Naive B cell (primary cell): ENCODE measurements at regions not wholly inside any gene's neighbourhood (a gene's known extent, or its start where the extent isn't known, plus 50 kb on each side); places are given as distances from the start of the nearest gene placed in this dataset.

Source experiments
- ATAC-seq, 2 donors: fragments of 150-1000 bp; cut with Tn5 transposase; 2 replicates each; pipeline ENCODE4 v1.10.0; 2021; ENCODE audit warnings: low read depth in 2 of 2, mild to moderate bottlenecking in 2 of 2, moderate library complexity in 2 of 2
- DNase-seq: peaks from one replicate; pipeline ENCODE4 v3.0.0; 2022
- H3K27ac Mint-ChIP-seq, 6 donors: one replicate each; pipeline ENCODE4 v1.8.0; 2020 to 2022; ENCODE audit warnings: mild to moderate bottlenecking in 6 of 6, mixed read lengths in 6 of 6, moderate library complexity in 5 of 6, inconsistent platforms in 2 of 6
- H3K27me3 Mint-ChIP-seq, 3 donors: one replicate each; pipeline ENCODE4 v1.8.0; 2021 to 2022; ENCODE audit warnings: mixed read lengths in 3 of 3, mild to moderate bottlenecking in 1 of 3
- H3K36me3 Mint-ChIP-seq, 2 donors: one replicate each; pipeline ENCODE4 v1.8.0; 2020 to 2022; ENCODE audit warnings: mixed read lengths in 2 of 2, inconsistent platforms in 1 of 2, mild to moderate bottlenecking in 1 of 2
- H3K4me1 Mint-ChIP-seq, 3 donors: one replicate each; pipeline ENCODE4 v1.8.0; 2020 to 2022; ENCODE audit warnings: mixed read lengths in 3 of 3, inconsistent platforms in 1 of 3, mild to moderate bottlenecking in 1 of 3, moderate library complexity in 1 of 3
- H3K4me3 Mint-ChIP-seq, 8 donors: one replicate each; pipeline ENCODE4 v1.8.0; 2020 to 2022; ENCODE audit warnings: mild to moderate bottlenecking in 8 of 8, mixed read lengths in 8 of 8, moderate library complexity in 8 of 8, inconsistent platforms in 2 of 8
- H3K9me3 Mint-ChIP-seq, 7 donors: one replicate each; pipeline ENCODE4 v1.8.0; 2020 to 2022; ENCODE audit warnings: mixed read lengths in 7 of 7, mild to moderate bottlenecking in 5 of 7, inconsistent platforms in 2 of 7, moderate library complexity in 1 of 7

GRCh38 chr3:34363881-34364280 lies 565.5 kb downstream of the PDCD6IP start:
- no peak for ATAC-seq
- no peaks in the 10 kb centered on the region for H3K27me3 Mint-ChIP-seq
- DNase-seq: no peak
- no peak overlapping the region for H3K27ac Mint-ChIP-seq
- H3K4me1 Mint-ChIP-seq: peaks cover 8 to 12% (median 12%) of the 10 kb centered on the region in 3 donors
- peaks cover 0 to 2% (median 0%) of the 10 kb centered on the region in 7 donors for H3K9me3 Mint-ChIP-seq
- H3K36me3 Mint-ChIP-seq: no peaks in the 10 kb centered on the region
- no peak overlapping the region for H3K4me3 Mint-ChIP-seq

- H3K36me3 Mint-ChIP-seq: no peaks in the 10 kb centered on the region
- H3K27ac Mint-ChIP-seq: peak overlapping the region in 1 of 6 donors; percentile 62
- ATAC-seq (no peak), DNase-seq (no peak)
- H3K4me3 Mint-ChIP-seq: no peak overlapping the region
- H3K4me1 Mint-ChIP-seq: peaks cover 8 to 12% (median 12%) of the 10 kb centered on the region in 3 donors
- H3K9me3 Mint-ChIP-seq: peaks cover 0 to 2% (median 0%) of the 10 kb centered on the region in 7 donors
- H3K27me3 Mint-ChIP-seq: no peaks in the 10 kb centered on the region
Measured at GRCh38 chr3:34364335-34364734, 565.9 kb downstream of the PDCD6IP start.

- ATAC-seq: no peak
- Mint-ChIP-seq H3K36me3 (no peaks in the 10 kb centered on the region), H3K4me1 (peaks cover 8 to 12% (median 12%) of the 10 kb centered on the region in 3 donors), H3K27me3 (no peaks in the 10 kb centered on the region), H3K27ac (no peak overlapping the region), H3K9me3 (peaks cover 0 to 8% (median 2%) of the 10 kb centered on the region in 7 donors), H3K4me3 (no peak overlapping the region)
- DNase-seq: no peak
Measured at GRCh38 chr3:34365231-34365630, 566.8 kb downstream of the PDCD6IP start.

GRCh38 chr3:34365771-34366170 lies 567.3 kb downstream of the PDCD6IP start:
- no peaks in the 10 kb centered on the region for H3K27me3 Mint-ChIP-seq
- no peak overlapping the region for H3K27ac Mint-ChIP-seq
- H3K9me3 Mint-ChIP-seq: peaks cover 0 to 8% (median 2%) of the 10 kb centered on the region in 7 donors
- H3K4me1 Mint-ChIP-seq: peaks cover 8 to 12% (median 12%) of the 10 kb centered on the region in 3 donors
- H3K4me3 Mint-ChIP-seq: no peak overlapping the region
- H3K36me3 Mint-ChIP-seq: no peaks in the 10 kb centered on the region
- ATAC-seq (no peak), DNase-seq (no peak)

GRCh38 chr3:34367521-34367920 lies 569.1 kb downstream of the PDCD6IP start:
- no peak overlapping the region for H3K27ac Mint-ChIP-seq
- no peak overlapping the region for H3K4me3 Mint-ChIP-seq
- H3K36me3 Mint-ChIP-seq: peaks cover 0 to 8% of the 10 kb centered on the region in 2 donors
- DNase-seq (no peak), ATAC-seq (no peak)
- no peaks in the 10 kb centered on the region for H3K27me3 Mint-ChIP-seq
- peaks cover 1 to 4% (median 2%) of the 10 kb centered on the region in 3 donors for H3K4me1 Mint-ChIP-seq
- H3K9me3 Mint-ChIP-seq: peaks cover 0 to 8% (median 2%) of the 10 kb centered on the region in 7 donors

- Mint-ChIP-seq H3K4me3 (no peak overlapping the region), H3K27ac (no peak overlapping the region), H3K4me1 (peaks cover 0 to 4% (median 4%) of the 10 kb centered on the region in 3 donors), H3K27me3 (no peaks in the 10 kb centered on the region), H3K9me3 (peaks cover 0 to 5% (median 3%) of the 10 kb centered on the region in 7 donors), H3K36me3 (peaks cover 0 to 8% of the 10 kb centered on the region in 2 donors)
- DNase-seq (no peak), ATAC-seq (no peak)
Measured at GRCh38 chr3:34374521-34374920, 576.1 kb downstream of the PDCD6IP start.

GRCh38 chr3:34376691-34377090 lies 578.3 kb downstream of the PDCD6IP start:
- Mint-ChIP-seq H3K27me3 (no peaks in the 10 kb centered on the region), H3K4me1 (peaks cover 0 to 4% (median 4%) of the 10 kb centered on the region in 3 donors), H3K27ac (no peak overlapping the region), H3K4me3 (no peak overlapping the region), H3K36me3 (peaks cover 0 to under 1% of the 10 kb centered on the region in 2 donors), H3K9me3 (peaks cover 0 to 4% (median 0%) of the 10 kb centered on the region in 7 donors)
- no peak for DNase-seq
- no peak for ATAC-seq

GRCh38 chr3:34377961-34378360 lies 579.5 kb downstream of the PDCD6IP start:
- H3K36me3 Mint-ChIP-seq: no peaks in the 10 kb centered on the region
- no peak for ATAC-seq
- H3K4me3 Mint-ChIP-seq: no peak overlapping the region
- no peaks in the 10 kb centered on the region for H3K9me3 Mint-ChIP-seq
- no peak for DNase-seq
- H3K27ac Mint-ChIP-seq: no peak overlapping the region
- no peaks in the 10 kb centered on the region for H3K27me3 Mint-ChIP-seq
- H3K4me1 Mint-ChIP-seq: no peaks in the 10 kb centered on the region

- no peak for DNase-seq
- H3K9me3 Mint-ChIP-seq: no peaks in the 10 kb centered on the region
- H3K36me3 Mint-ChIP-seq: no peaks in the 10 kb centered on the region
- no peak overlapping the region for H3K4me3 Mint-ChIP-seq
- no peak for ATAC-seq
- H3K27me3 Mint-ChIP-seq: no peaks in the 10 kb centered on the region
- H3K4me1 Mint-ChIP-seq: no peaks in the 10 kb centered on the region
- H3K27ac Mint-ChIP-seq: no peak overlapping the region
Measured at GRCh38 chr3:34381243-34381642, 582.8 kb downstream of the PDCD6IP start.

- no peak overlapping the region for H3K27ac Mint-ChIP-seq
- DNase-seq: no peak
Measured at GRCh38 chr3:34382859-34383258, 584.4 kb downstream of the PDCD6IP start.

GRCh38 chr3:34386309-34386708 lies 587.9 kb downstream of the PDCD6IP start:
- no peak for ATAC-seq
- DNase-seq: no peak
- H3K27ac Mint-ChIP-seq: no peak overlapping the region
- no peaks in the 10 kb centered on the region for H3K4me1 Mint-ChIP-seq
- H3K4me3 Mint-ChIP-seq: no peak overlapping the region
- peaks cover 0 to 3% (median 0%) of the 10 kb centered on the region in 7 donors for H3K9me3 Mint-ChIP-seq
- H3K36me3 Mint-ChIP-seq: no peaks in the 10 kb centered on the region
- no peaks in the 10 kb centered on the region for H3K27me3 Mint-ChIP-seq

More at GRCh38 chr3:34382859-34383258, 584.4 kb downstream of the PDCD6IP start:
- Mint-ChIP-seq H3K27me3 (no peaks in the 10 kb centered on the region), H3K36me3 (no peaks in the 10 kb centered on the region), H3K4me3 (no peak overlapping the region), H3K4me1 (no peaks in the 10 kb centered on the region), H3K9me3 (no peaks in the 10 kb centered on the region)
- no peak for ATAC-seq

- H3K9me3 Mint-ChIP-seq: peaks cover 0 to 9% (median 4%) of the 10 kb centered on the region in 7 donors
- H3K4me1 Mint-ChIP-seq: no peaks in the 10 kb centered on the region
- no peak for DNase-seq
- no peaks in the 10 kb centered on the region for H3K27me3 Mint-ChIP-seq
- peaks cover 0 to 3% of the 10 kb centered on the region in 2 donors for H3K36me3 Mint-ChIP-seq
- H3K4me3 Mint-ChIP-seq: no peak overlapping the region
- peak overlapping the region in 1 of 6 donors; percentile 16 for H3K27ac Mint-ChIP-seq
- ATAC-seq: no peak
Measured at GRCh38 chr3:34387826-34388564, 589.6 kb downstream of the PDCD6IP start.

GRCh38 chr3:34388830-34389229 lies 590.4 kb downstream of the PDCD6IP start:
- DNase-seq (no peak), ATAC-seq (no peak)
- Mint-ChIP-seq H3K36me3 (peaks cover 0 to 6% of the 10 kb centered on the region in 2 donors), H3K27ac (peak overlapping the region in 1 of 6 donors; percentile 22), H3K9me3 (peaks cover 0 to 17% (median 12%) of the 10 kb centered on the region in 7 donors), H3K4me1 (no peaks in the 10 kb centered on the region), H3K4me3 (no peak overlapping the region), H3K27me3 (no peaks in the 10 kb centered on the region)
